GM23338 (cell line): ENCODE measurements at regions not wholly inside any gene's neighbourhood (a gene's known extent, or its start where the extent isn't known, plus 50 kb on each side); places are given as distances from the start of the nearest gene placed in this dataset.

Experiments
- ATAC-seq: fragments of 200-7000 bp; cut with Tn5 transposase; 3 replicates; pipeline ENCODE4 v1.9.1; 2020
- DNase-seq: peaks from one replicate; pipeline ENCODE4 v3.0.0-alpha.2; 2015; ENCODE audit warnings: low spot score
- H2AFZ ChIP-seq: fragments of 200-600 bp; sonication (generic); 2 replicates; pipeline ENCODE4 v1.8.0; 2016; ENCODE audit warnings: antibody characterized with exemption, mild to moderate bottlenecking, moderate library complexity
- H3F3A ChIP-seq: fragments of 200-600 bp; sonication (generic); replicated peaks from 2 replicates; pipeline ENCODE4 v1.8.0; 2017; ENCODE audit warnings: antibody characterized with exemption, mixed run types, low read depth
- H3K27ac ChIP-seq: fragments of 200-600 bp; sonication (generic); 2 replicates; pipeline ENCODE4 v1.6.1; 2016; ENCODE audit warnings: low read depth
- H3K27me3 ChIP-seq: fragments of 200-600 bp; sonication (generic); 2 replicates; pipeline ENCODE4 v1.8.0; 2016; ENCODE audit warnings: mild to moderate bottlenecking, mixed run types, moderate library complexity; ENCODE audit not compliant: insufficient read depth
- H3K36me3 ChIP-seq: fragments of 200-600 bp; sonication (generic); 2 replicates; pipeline ENCODE4 v1.8.0; 2016; ENCODE audit warnings: mild to moderate bottlenecking; ENCODE audit not compliant: insufficient read depth
- H3K4me1 ChIP-seq: fragments of 200-600 bp; sonication (generic); 2 replicates; pipeline ENCODE4 v1.8.0; 2016; ENCODE audit warnings: mild to moderate bottlenecking, moderate library complexity; ENCODE audit not compliant: insufficient read depth
- H3K4me2 ChIP-seq: fragments of 200-600 bp; sonication (generic); 2 replicates; pipeline ENCODE4 v1.7.1; 2017; ENCODE audit warnings: mixed run types
- H3K4me3 ChIP-seq: fragments of 200-600 bp; sonication (generic); 2 replicates; pipeline ENCODE4 v1.6.1; 2016; ENCODE audit warnings: mixed run types
- H3K79me2 ChIP-seq: fragments of 200-600 bp; sonication (generic); replicated peaks from 2 replicates; pipeline ENCODE4 v1.8.0; 2017; ENCODE audit warnings: mild to moderate bottlenecking; ENCODE audit not compliant: insufficient read depth
- H3K9me2 ChIP-seq: fragments of 200-600 bp; sonication (generic); 2 replicates; pipeline ENCODE4 v1.8.0; 2017; ENCODE audit not compliant: insufficient read depth
- H4K20me1 ChIP-seq: fragments of 200-600 bp; sonication (generic); replicated peaks from 2 replicates; pipeline ENCODE4 v1.8.0; 2017; ENCODE audit warnings: mild to moderate bottlenecking; ENCODE audit not compliant: insufficient read depth
- H3K27ac Mint-ChIP-seq: 2 replicates; pipeline ENCODE4 v1.8.0; 2020; ENCODE audit warnings: inconsistent platforms, mild to moderate bottlenecking, moderate library complexity, mixed read lengths
- H3K27me3 Mint-ChIP-seq: 3 replicates; pipeline ENCODE4 v1.8.0; 2022; ENCODE audit warnings: low read depth, mild to moderate bottlenecking, moderate library complexity, mixed read lengths, inconsistent platforms; ENCODE audit not compliant: insufficient read depth, poor library complexity
- H3K36me3 Mint-ChIP-seq: 3 replicates; pipeline ENCODE4 v1.8.0; 2021; ENCODE audit warnings: low read depth, mild to moderate bottlenecking, inconsistent platforms, moderate library complexity, mixed read lengths
- H3K4me1 Mint-ChIP-seq: 3 replicates; pipeline ENCODE4 v1.8.0; 2020; ENCODE audit warnings: mild to moderate bottlenecking, inconsistent platforms, mixed read lengths
- H3K4me3 Mint-ChIP-seq: 3 replicates; pipeline ENCODE4 v1.8.0; 2021; ENCODE audit warnings: moderate library complexity, mild to moderate bottlenecking, inconsistent platforms, mixed read lengths
- H3K9me3 Mint-ChIP-seq: 3 replicates; pipeline ENCODE4 v1.8.0; 2020; ENCODE audit warnings: moderate library complexity, mild to moderate bottlenecking, inconsistent platforms, mixed read lengths
- CREB1 ChIP-seq: fragments of 250-450 bp; sonication (Bioruptor Pico); IDR thresholded peaks from 2 replicates; pipeline ENCODE4 v1.5.0; 2020; ENCODE audit warnings: low read depth, mild to moderate bottlenecking, moderate library complexity
- CTCF ChIP-seq, 2 experiments: fragments of 200-600 bp in 1 of 2; sonication (generic) in 1 of 2; conservative IDR thresholded peaks; 2 replicates each; pipeline versions ENCODE4 v1.5.1 to v1.6.1; 2016 to 2017; ENCODE audit warnings: antibody characterized with exemption in 2 of 2, low read depth in 2 of 2, mild to moderate bottlenecking in 2 of 2, moderate library complexity in 1 of 2
- NANOG ChIP-seq: IDR thresholded peaks from 2 replicates; pipeline ENCODE4 v1.6.1; 2016; ENCODE audit warnings: antibody characterized with exemption, borderline replicate concordance
- ZNF462 ChIP-seq: fragments of 250-450 bp; sonication (Bioruptor Pico); IDR thresholded peaks from 2 replicates; pipeline ENCODE4 v1.5.0; 2020; ENCODE audit warnings: mild to moderate bottlenecking, moderate library complexity

DNA sequence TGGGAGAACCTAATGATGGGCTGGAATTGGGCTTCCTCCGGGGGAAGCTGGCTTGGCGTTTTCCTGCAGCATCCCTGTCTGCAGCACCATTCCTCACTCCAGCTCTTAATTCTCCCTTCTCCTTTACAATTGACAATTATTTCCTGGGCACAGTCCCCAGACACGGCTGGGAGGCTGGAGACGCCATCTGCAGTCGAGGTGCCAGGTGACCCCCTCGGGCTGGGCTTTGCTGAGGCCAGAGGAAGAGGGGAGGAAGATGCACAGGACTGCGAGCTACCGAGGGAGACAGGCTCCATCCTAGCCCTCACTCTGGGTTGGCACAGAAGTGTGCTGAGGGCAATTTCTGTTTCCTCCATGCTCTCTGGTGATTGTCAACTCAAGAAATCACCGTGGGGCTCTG is 453.8 kb downstream of the PTPRU start:
- no peak overlapping the region for H3K4me2 ChIP-seq
- no peaks in the 10 kb centered on the region for H3K4me1 Mint-ChIP-seq
- H3K4me3 ChIP-seq, result no peak overlapping the region
- DNase-seq (no peak), ATAC-seq (no peak)
- H3F3A ChIP-seq, result no peaks in the 10 kb centered on the region
- no peaks in the 10 kb centered on the region for H4K20me1 ChIP-seq
- no peak overlapping the region for H3K4me3 Mint-ChIP-seq
- no peak overlapping the region for H3K27ac ChIP-seq
- no peak overlapping the region for H2AFZ ChIP-seq
- no peaks in the 10 kb centered on the region for H3K27me3 ChIP-seq
- H3K36me3 ChIP-seq, result no peaks in the 10 kb centered on the region
- no peaks in the 10 kb centered on the region for H3K4me1 ChIP-seq
- no peaks in the 10 kb centered on the region for H3K79me2 ChIP-seq
- H3K27ac Mint-ChIP-seq, result no peak overlapping the region
- peaks cover 5% of the 10 kb centered on the region; the same call in 2 of the 3 replicates for H3K9me3 Mint-ChIP-seq
- TF ChIP-seq CREB1 (CRISPR knock-in tag) (no peak), ZNF462 (CRISPR knock-in tag) (no peak)
- no peaks in the 10 kb centered on the region for H3K9me2 ChIP-seq
- peaks cover 2% of the 10 kb centered on the region for H3K27me3 Mint-ChIP-seq
- H3K36me3 Mint-ChIP-seq, result no peaks in the 10 kb centered on the region

GRCh38 chr1:29689372-29690030 is 453.2 kb downstream of the PTPRU start:
- Mint-ChIP-seq H3K4me1 (no peaks in the 10 kb centered on the region), H3K27me3 (peaks cover 2% of the 10 kb centered on the region), H3K4me3 (no peak overlapping the region), H3K36me3 (no peaks in the 10 kb centered on the region), H3K27ac (no peak overlapping the region), H3K9me3 (peaks cover 5% of the 10 kb centered on the region; the same call in 2 of the 3 replicates)
- H3K27ac ChIP-seq, result no peak overlapping the region
- no peaks in the 10 kb centered on the region for H4K20me1 ChIP-seq
- H3K79me2 ChIP-seq, result no peaks in the 10 kb centered on the region
- H3K4me2 ChIP-seq, result no peak overlapping the region
- H3K4me1 ChIP-seq, result no peaks in the 10 kb centered on the region
- no peaks in the 10 kb centered on the region for H3K9me2 ChIP-seq
- DNase-seq (no peak), ATAC-seq (no peak)
- H3K4me3 ChIP-seq, result no peak overlapping the region
- no peak overlapping the region for H2AFZ ChIP-seq
- no peaks in the 10 kb centered on the region for H3K36me3 ChIP-seq
- no peaks in the 10 kb centered on the region for H3K27me3 ChIP-seq
- H3F3A ChIP-seq, result no peaks in the 10 kb centered on the region
- peak in 1 of 2 experiments; percentile 47; a peak in 2 of 4 replicates for TF ChIP-seq CTCF (conservative IDR thresholded peaks at IDR 0.05; ENCODE audit: low read depth in 2 of 2)
- no peak for TF ChIP-seq NANOG
